ENCODE measurements at regions not wholly inside any gene's neighbourhood (a gene's known extent, or its start where the extent isn't known, plus 50 kb on each side); places are given as distances from the start of the nearest gene placed in this dataset.

DNA sequence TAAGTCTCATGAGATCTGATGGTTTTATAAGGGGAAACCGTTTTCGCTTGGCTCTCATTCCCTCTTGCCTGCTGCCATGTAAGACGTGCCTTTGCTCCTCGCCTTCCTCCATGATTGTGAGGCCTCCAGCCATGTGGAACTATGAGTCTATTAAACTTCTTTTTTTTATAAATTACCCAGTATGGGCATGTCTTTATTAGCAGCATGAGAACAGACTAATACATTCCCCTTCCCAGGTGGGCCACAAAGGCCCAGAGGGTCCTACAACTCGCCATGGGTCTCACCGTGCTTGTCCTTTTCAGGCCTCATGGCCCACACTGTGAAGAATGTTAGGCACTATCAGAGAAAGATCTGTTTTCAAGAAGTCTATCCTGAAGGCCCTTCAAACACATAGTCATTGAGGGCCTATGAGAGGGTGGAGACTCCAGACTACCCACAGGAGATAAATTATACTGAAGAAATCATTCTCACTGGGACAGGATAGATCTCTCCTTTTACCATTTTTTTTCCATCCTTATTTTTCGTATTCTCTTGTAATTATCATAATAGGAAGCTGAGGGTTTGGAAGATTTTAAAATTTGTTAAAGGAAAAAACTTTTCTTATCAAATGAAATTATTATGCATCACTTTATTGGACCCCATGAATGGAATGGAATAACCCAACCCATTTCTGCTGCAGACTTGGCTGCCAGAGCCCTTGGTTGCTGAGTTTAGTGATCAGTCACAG is 57.2 kb upstream of the EPCAM start:
- TF ChIP-seq, protein P1, sequence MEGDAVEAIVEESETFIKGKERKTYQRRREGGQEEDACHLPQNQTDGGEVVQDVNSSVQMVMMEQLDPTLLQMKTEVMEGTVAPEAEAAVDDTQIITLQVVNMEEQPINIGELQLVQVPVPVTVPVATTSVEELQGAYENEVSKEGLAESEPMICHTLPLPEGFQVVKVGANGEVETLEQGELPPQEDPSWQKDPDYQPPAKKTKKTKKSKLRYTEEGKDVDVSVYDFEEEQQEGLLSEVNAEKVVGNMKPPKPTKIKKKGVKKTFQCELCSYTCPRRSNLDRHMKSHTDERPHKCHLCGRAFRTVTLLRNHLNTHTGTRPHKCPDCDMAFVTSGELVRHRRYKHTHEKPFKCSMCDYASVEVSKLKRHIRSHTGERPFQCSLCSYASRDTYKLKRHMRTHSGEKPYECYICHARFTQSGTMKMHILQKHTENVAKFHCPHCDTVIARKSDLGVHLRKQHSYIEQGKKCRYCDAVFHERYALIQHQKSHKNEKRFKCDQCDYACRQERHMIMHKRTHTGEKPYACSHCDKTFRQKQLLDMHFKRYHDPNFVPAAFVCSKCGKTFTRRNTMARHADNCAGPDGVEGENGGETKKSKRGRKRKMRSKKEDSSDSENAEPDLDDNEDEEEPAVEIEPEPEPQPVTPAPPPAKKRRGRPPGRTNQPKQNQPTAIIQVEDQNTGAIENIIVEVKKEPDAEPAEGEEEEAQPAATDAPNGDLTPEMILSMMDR (IDR thresholded peaks at IDR 0.05): no peak
- TF ChIP-seq POLR2A (IDR thresholded peaks at IDR 0.05): no peak

Data from breast epithelium (tissue), 3 donors.